Colonic mucosa (tissue), 4 donors: ENCODE measurements at regions not wholly inside any gene's neighbourhood (a gene's known extent, or its start where the extent isn't known, plus 50 kb on each side); places are given as distances from the start of the nearest gene placed in this dataset.
"Not testable (repeated sequence)": the region's sequence is repeated elsewhere in the genome, so short reads cannot be mapped to it uniquely, and the experiment has no call there.

ENCODE experiments used
- DNase-seq: peaks from one replicate; pipeline ENCODE4 v3.0.0-alpha.2; 2020
- H3K27ac ChIP-seq: fragments of 200-600 bp; one replicate; pipeline ENCODE4 v1.8.0; 2021
- H3K27me3 ChIP-seq: fragments of 200-600 bp; one replicate; pipeline ENCODE4 v1.8.0; 2021
- H3K36me3 ChIP-seq: fragments of 200-600 bp; one replicate; pipeline ENCODE4 v1.8.0; 2021
- H3K4me1 ChIP-seq: fragments of 200-600 bp; one replicate; pipeline ENCODE4 v1.8.0; 2021; ENCODE audit warnings: mild to moderate bottlenecking
- H3K4me3 ChIP-seq: fragments of 200-600 bp; one replicate; pipeline ENCODE4 v1.8.0; 2021
- H3K9ac ChIP-seq, 2 donors: one replicate each; pipeline ENCODE4 v1.7.0; 2013; ENCODE audit warnings: control low read depth in 2 of 2, low read depth in 2 of 2, low read length in 2 of 2
- H3K9me3 ChIP-seq: fragments of 200-600 bp; one replicate; pipeline ENCODE4 v1.8.0; 2021
- intact Hi-C: fragments of 100-400 bp; cut with DNase I; formaldehyde crosslinking; loops from one replicate; pipeline ENCODE4 v1.14.1; 2022
- TF ChIP-seq, protein P1 (sequence below): fragments of 200-600 bp; IDR thresholded peaks from one replicate; pipeline ENCODE4 v1.8.0; 2022; ENCODE audit warnings: antibody characterized with exemption, mild to moderate bottlenecking
- donor health status: healthy.
- donor health status: DM: no; HTN: no; CAD: no.
- donor health status: DM: no; HTN: no; CAD: no.

- Histone ChIP-seq H3K9me3 (no peaks in the 10 kb centered on the region), H3K27me3 (no peaks in the 10 kb centered on the region), H3K27ac (no peak overlapping the region), H3K4me3 (no peak overlapping the region), H3K4me1 (no peaks in the 10 kb centered on the region), H3K9ac (no peak overlapping the region), H3K36me3 (no peaks in the 10 kb centered on the region)
- DNase-seq = no peak
- intact Hi-C loops = no loop called here
- TF ChIP-seq, protein P1, sequence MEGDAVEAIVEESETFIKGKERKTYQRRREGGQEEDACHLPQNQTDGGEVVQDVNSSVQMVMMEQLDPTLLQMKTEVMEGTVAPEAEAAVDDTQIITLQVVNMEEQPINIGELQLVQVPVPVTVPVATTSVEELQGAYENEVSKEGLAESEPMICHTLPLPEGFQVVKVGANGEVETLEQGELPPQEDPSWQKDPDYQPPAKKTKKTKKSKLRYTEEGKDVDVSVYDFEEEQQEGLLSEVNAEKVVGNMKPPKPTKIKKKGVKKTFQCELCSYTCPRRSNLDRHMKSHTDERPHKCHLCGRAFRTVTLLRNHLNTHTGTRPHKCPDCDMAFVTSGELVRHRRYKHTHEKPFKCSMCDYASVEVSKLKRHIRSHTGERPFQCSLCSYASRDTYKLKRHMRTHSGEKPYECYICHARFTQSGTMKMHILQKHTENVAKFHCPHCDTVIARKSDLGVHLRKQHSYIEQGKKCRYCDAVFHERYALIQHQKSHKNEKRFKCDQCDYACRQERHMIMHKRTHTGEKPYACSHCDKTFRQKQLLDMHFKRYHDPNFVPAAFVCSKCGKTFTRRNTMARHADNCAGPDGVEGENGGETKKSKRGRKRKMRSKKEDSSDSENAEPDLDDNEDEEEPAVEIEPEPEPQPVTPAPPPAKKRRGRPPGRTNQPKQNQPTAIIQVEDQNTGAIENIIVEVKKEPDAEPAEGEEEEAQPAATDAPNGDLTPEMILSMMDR = no peak
Measured at GRCh38 chr5:19099195-19099594, 888.8 kb downstream of the CDH18 start.

- intact Hi-C loops = no loop called here
- H3K4me1 ChIP-seq = no peaks in the 10 kb centered on the region
- H3K4me3 ChIP-seq = no peak overlapping the region
- TF ChIP-seq, protein P1 = no peak
- no peak overlapping the region for H3K9ac ChIP-seq
- H3K27ac ChIP-seq = no peak overlapping the region
- no peaks in the 10 kb centered on the region for H3K36me3 ChIP-seq
- no peaks in the 10 kb centered on the region for H3K9me3 ChIP-seq
- no peaks in the 10 kb centered on the region for H3K27me3 ChIP-seq
- DNase-seq = no peak
Measured at GRCh38 chr5:19104948-19105347, 883.1 kb downstream of the CDH18 start.

DNA sequence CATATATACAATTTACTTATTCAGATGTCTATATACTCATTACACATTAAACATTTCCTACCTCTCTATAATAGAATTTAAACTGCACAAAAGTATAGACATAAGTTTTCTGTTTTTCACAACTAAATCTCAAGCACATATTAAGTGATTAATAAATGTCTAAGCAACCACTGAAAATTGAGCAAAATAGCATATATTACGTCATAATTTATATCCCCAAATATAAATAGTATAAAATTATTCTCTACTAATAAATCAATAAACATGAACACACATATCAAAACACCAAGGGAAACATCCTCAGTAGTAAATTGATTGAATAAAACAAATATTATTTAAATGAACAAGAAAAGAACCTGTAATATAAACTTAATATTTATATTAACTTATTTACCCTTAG, 865.1 kb downstream of the CDH18 start:
- intact Hi-C loops = no loop called here
- H3K4me3 ChIP-seq = no peak overlapping the region
- H3K27me3 ChIP-seq = no peaks in the 10 kb centered on the region
- no peak for DNase-seq
- no peaks in the 10 kb centered on the region for H3K36me3 ChIP-seq
- H3K9me3 ChIP-seq = no peaks in the 10 kb centered on the region
- TF ChIP-seq, protein P1 = no peak
- H3K27ac ChIP-seq = no peak overlapping the region
- no peaks in the 10 kb centered on the region for H3K4me1 ChIP-seq
- H3K9ac ChIP-seq = no peak overlapping the region

DNA sequence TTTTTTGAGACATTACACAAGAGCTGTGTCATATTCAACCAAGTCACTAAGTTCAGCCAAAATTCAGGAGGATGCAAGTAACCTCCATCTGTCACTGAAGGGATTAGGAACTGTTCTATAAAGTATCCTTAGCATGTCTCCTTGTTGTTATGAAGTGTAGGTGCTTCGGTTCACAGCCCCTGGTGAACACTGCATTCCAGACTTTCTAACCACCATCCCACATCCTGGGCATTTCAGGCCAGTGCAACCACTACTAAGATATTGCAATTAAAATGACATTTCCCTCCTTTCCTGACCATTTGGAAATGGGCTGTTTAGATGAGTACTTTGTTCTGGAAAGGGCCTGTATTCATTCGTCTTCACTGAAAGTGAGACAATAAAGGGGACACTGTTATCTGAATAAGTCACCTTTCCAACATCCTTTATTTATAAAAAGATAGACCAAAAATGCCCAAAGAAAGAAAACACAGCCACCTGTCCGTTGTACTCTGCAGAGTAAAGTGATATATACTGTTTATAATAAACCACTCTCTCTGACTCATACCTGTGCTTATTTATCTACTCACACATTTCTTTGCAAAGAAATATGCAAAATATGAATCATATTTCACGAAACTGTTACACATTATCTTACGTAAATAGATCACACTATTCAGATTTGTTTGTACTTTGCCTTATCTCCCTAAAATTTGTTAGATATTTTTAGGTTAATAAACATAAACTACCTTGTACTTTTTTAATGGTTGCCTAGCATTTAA, 861.9 kb downstream of the CDH18 start:
- no peak for DNase-seq
- intact Hi-C loops = no loop called here
- Histone ChIP-seq H3K4me1 (no peaks in the 10 kb centered on the region), H3K9ac (no peak overlapping the region), H3K36me3 (no peaks in the 10 kb centered on the region), H3K4me3 (no peak overlapping the region), H3K27me3 (no peaks in the 10 kb centered on the region), H3K27ac (no peak overlapping the region), H3K9me3 (no peaks in the 10 kb centered on the region)
- TF ChIP-seq, protein P1 = no peak

- H3K4me1 ChIP-seq = no peaks in the 10 kb centered on the region
- H3K9ac ChIP-seq = no peak overlapping the region
- H3K27ac ChIP-seq = no peak overlapping the region
- H3K9me3 ChIP-seq = no peaks in the 10 kb centered on the region
- intact Hi-C loops = no loop called here
- TF ChIP-seq, protein P1 = no peak
- no peak overlapping the region for H3K4me3 ChIP-seq
- DNase-seq = no peak
- H3K27me3 ChIP-seq = no peaks in the 10 kb centered on the region
- no peaks in the 10 kb centered on the region for H3K36me3 ChIP-seq
Measured at GRCh38 chr5:19140276-19140675, 847.7 kb downstream of the CDH18 start.

DNA sequence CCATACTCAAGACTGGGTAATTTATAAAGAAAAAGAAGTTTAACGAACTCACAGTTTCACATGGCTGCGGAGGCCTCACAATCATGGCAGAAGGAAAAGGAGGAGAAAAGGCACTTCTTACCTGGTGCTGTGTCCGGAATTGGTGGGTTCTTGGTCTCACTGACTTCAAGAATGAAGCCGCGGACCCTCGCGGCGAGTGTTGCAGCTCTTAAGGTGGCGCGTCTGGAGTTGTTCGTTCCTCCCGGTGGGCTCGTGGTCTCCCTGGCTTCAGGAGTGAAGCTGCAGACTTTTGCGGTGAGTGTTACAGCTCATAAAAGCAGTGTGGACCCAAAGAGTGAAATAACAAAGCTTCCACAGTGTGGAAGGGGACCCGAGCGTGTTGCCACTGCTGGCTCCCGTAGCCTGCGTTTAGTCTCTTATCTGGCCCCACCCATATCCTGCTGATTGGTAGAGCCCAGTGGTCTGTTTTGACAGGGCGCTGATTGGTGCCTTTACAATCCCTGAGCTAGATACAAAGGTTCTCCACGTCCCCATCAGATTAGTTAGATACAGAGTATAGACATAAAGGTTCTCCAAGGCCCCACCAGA, 846.0 kb downstream of the CDH18 start:
- H3K4me1 ChIP-seq, H3K9ac ChIP-seq, H3K36me3 ChIP-seq, H3K4me3 ChIP-seq, DNase-seq, H3K9me3 ChIP-seq, H3K27me3 ChIP-seq, H3K27ac ChIP-seq, intact Hi-C loops: not testable (repeated sequence)

DNA sequence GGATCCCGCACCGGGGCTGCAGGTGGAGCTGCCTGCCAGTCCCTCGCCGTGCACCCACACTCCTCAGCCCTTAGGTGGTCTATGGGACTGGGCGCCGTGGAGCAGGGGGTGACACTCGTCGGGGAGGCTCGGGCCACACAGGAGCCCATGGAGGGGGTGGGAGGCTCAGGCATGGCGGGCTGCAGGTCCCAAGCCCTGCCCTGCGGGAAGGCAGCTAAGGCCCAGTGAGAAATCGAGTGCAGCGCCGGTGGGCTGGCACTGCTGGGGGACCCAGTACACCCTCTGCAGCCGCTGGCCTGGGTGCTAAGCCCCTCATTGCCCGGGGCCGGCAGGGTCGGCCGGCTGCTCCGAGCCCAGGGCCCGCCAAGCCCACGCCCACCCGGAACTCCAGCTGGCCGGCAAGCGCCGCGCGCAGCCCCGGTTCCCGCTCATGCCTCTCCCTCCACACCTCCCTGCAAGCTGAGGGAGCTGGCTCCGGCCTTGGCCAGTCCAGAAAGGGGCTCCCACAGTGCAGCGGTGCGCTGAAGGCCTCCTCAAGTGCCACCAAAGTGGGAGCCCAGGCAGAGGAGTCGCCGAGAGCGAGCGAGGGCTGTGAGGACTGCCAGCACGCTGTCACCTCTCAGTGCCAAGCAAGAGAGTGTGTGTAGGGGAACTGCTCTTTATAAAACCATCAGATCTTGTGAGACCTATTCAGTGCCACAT, 845.1 kb downstream of the CDH18 start:
- H3K9me3 ChIP-seq, DNase-seq, H3K27me3 ChIP-seq, H3K27ac ChIP-seq, H3K36me3 ChIP-seq, H3K4me1 ChIP-seq, intact Hi-C loops, H3K4me3 ChIP-seq, H3K9ac ChIP-seq: not testable (repeated sequence)
